H1 (cell line): ENCODE measurements at regions not wholly inside any gene's neighbourhood (a gene's known extent, or its start where the extent isn't known, plus 50 kb on each side); places are given as distances from the start of the nearest gene placed in this dataset.

ENCODE experiments used
- CTCF ChIA-PET: fragments of 300-600 bp; sonication (Branson Sonifier 250); formaldehyde crosslinking; loops from one replicate; lab custom pipeline; 2021; ENCODE audit not compliant: partially characterized antibody; lab: Charles Lee
- POLR2A ChIA-PET: fragments of 300-600 bp; sonication (Branson Sonifier 250); formaldehyde crosslinking; loops from one replicate; lab custom pipeline; 2021; ENCODE audit warnings: inconsistent platforms; ENCODE audit not compliant: partially characterized antibody; lab: Charles Lee
- DNase-seq, 2 experiments: peaks; one replicate each; pipeline versions ENCODE4 v3.0.0 to v3.0.0-alpha.2; 2010 to 2022; ENCODE audit warnings: low spot score in 2 of 2, low read depth in 1 of 2, mixed read lengths in 1 of 2
- FAIRE-seq: peaks from 2 replicates; lab custom pipeline; 2011; peaks lifted over from hg19 to GRCh38; lab: Jason Lieb, UNC
- H2AFZ ChIP-seq: 2 replicates; pipeline ENCODE4 v1.8.1; 2012; ENCODE audit warnings: low read length, inconsistent platforms
- H2AK5ac ChIP-seq: 2 replicates; pipeline ENCODE4 v1.6.1; 2013; ENCODE audit warnings: low read depth, low read length
- H2BK120ac ChIP-seq: replicated peaks from 2 replicates; pipeline ENCODE3; 2013; ENCODE audit warnings: low read depth, low read length, inconsistent platforms
- H2BK12ac ChIP-seq: 2 replicates; pipeline ENCODE4 v1.6.1; 2013; ENCODE audit warnings: low read depth, low read length
- H2BK15ac ChIP-seq: 2 replicates; pipeline ENCODE4 v1.6.1; 2013; ENCODE audit warnings: low read length
- H2BK20ac ChIP-seq: 2 replicates; pipeline ENCODE4 v1.6.1; 2013; ENCODE audit warnings: low read length
- H2BK5ac ChIP-seq: 2 replicates; pipeline ENCODE4 v1.6.1; 2013; ENCODE audit warnings: low read depth, low read length
- H3K14ac ChIP-seq: 2 replicates; pipeline ENCODE4 v1.6.1; 2013; ENCODE audit warnings: inconsistent platforms; ENCODE audit not compliant: insufficient read length
- H3K18ac ChIP-seq: 2 replicates; pipeline ENCODE4 v1.6.1; 2013; ENCODE audit warnings: low read length; ENCODE audit errors: extremely low read depth
- H3K23ac ChIP-seq: 2 replicates; pipeline ENCODE4 v1.6.1; 2013; ENCODE audit warnings: inconsistent platforms; ENCODE audit not compliant: insufficient read length
- H3K23me2 ChIP-seq: 2 replicates; pipeline ENCODE4 v1.6.1; 2013; ENCODE audit warnings: low read depth, low read length
- H3K27ac ChIP-seq: 2 replicates; pipeline ENCODE4 v1.6.1; 2011; ENCODE audit warnings: low read depth, low read length, inconsistent platforms
- H3K27me3 ChIP-seq, 4 experiments: replicated peaks in 1 of 4; 1 replicate in 1 of 4; 2 replicates in 3 of 4; pipeline versions ENCODE4 v1.6.1 to v1.8.1; 2011 to 2013; ENCODE audit warnings: low read length in 3 of 4, mild to moderate bottlenecking in 3 of 4, inconsistent platforms in 2 of 4, mixed read lengths in 2 of 4, moderate library complexity in 1 of 4; ENCODE audit not compliant: control insufficient read depth in 3 of 4, insufficient read depth in 3 of 4; ENCODE audit errors: extremely low read depth in 1 of 4
- H3K36me3 ChIP-seq, 4 experiments: 2 replicates each; pipeline versions ENCODE4 v1.6.1 to v1.8.1; 2011 to 2013; ENCODE audit warnings: mild to moderate bottlenecking in 4 of 4, low read length in 3 of 4, moderate library complexity in 2 of 4, control low read depth in 1 of 4, inconsistent platforms in 1 of 4; ENCODE audit not compliant: insufficient read depth in 4 of 4, control insufficient read depth in 2 of 4
- H3K4ac ChIP-seq: replicated peaks from 2 replicates; pipeline ENCODE3; 2013; ENCODE audit warnings: low read length, low read depth, mixed read lengths, inconsistent platforms; ENCODE audit not compliant: insufficient read length
- H3K4me1 ChIP-seq, 4 experiments: replicated peaks in 1 of 4; 1 replicate in 1 of 4; 2 replicates in 3 of 4; pipeline versions ENCODE4 v1.6.1 to v1.8.1; 2011 to 2013; ENCODE audit warnings: low read length in 3 of 4, inconsistent platforms in 2 of 4, mixed read lengths in 1 of 4; ENCODE audit not compliant: insufficient read depth in 4 of 4, control insufficient read depth in 3 of 4
- H3K4me2 ChIP-seq, 2 experiments: 2 replicates each; pipeline versions ENCODE4 v1.6.1 to v1.8.1; 2011 to 2013; ENCODE audit warnings: low read depth in 2 of 2, low read length in 2 of 2, control low read depth in 1 of 2, inconsistent platforms in 1 of 2, mild to moderate bottlenecking in 1 of 2; ENCODE audit not compliant: insufficient read depth in 1 of 2
- H3K4me3 ChIP-seq, 4 experiments: fragments of 200-600, 300-600 bp in 1 of 4; sonication (generic), shearing (Covaris generic), sonication (Bioruptor Twin) in 1 of 4; 2 replicates each; pipeline versions ENCODE4 v1.5.1 to v1.8.1; 2011 to 2016; ENCODE audit warnings: low read length in 4 of 4, low read depth in 3 of 4, control low read depth in 2 of 4, inconsistent platforms in 2 of 4, mild to moderate bottlenecking in 2 of 4, mixed read lengths in 1 of 4, moderate library complexity in 1 of 4; ENCODE audit not compliant: insufficient read depth in 2 of 4; ENCODE audit errors: extremely low read depth in 1 of 4
- H3K56ac ChIP-seq: replicated peaks from 2 replicates; pipeline ENCODE3; 2013; ENCODE audit warnings: low read depth, mild to moderate bottlenecking, mixed read lengths, low read length, inconsistent platforms; ENCODE audit not compliant: insufficient read length
- H3K79me1 ChIP-seq: 2 replicates; pipeline ENCODE4 v1.6.1; 2013; ENCODE audit warnings: low read depth, low read length, control low read depth
- H3K79me2 ChIP-seq, 2 experiments: 2 replicates each; pipeline versions ENCODE4 v1.6.1 to v1.8.1; 2012 to 2013; ENCODE audit warnings: low read length in 2 of 2, mild to moderate bottlenecking in 2 of 2, inconsistent platforms in 1 of 2; ENCODE audit not compliant: insufficient read depth in 2 of 2, control insufficient read depth in 1 of 2
- H3K9ac ChIP-seq, 4 experiments: replicated peaks in 1 of 4; 1 replicate in 1 of 4; 2 replicates in 3 of 4; pipeline versions ENCODE4 v1.6.1 to v1.8.1; 2011 to 2013; ENCODE audit warnings: low read depth in 3 of 4, low read length in 3 of 4, control low read depth in 2 of 4, mild to moderate bottlenecking in 2 of 4, moderate library complexity in 2 of 4, inconsistent platforms in 1 of 4; ENCODE audit errors: extremely low read depth in 1 of 4
- H3K9me3 ChIP-seq, 2 experiments: 2 replicates each; pipeline versions ENCODE4 v1.6.1 to v1.8.1; 2012 to 2013; ENCODE audit warnings: mild to moderate bottlenecking in 2 of 2, moderate library complexity in 2 of 2, control low read depth in 1 of 2, inconsistent platforms in 1 of 2, low read depth in 1 of 2, low read length in 1 of 2, mixed read lengths in 1 of 2; ENCODE audit not compliant: insufficient read depth in 2 of 2
- H4K20me1 ChIP-seq, 2 experiments: replicated peaks in 1 of 2; 2 replicates each; pipeline versions ENCODE3 to v1.8.1; 2011 to 2013; ENCODE audit warnings: inconsistent platforms in 2 of 2, low read length in 2 of 2, mild to moderate bottlenecking in 1 of 2; ENCODE audit not compliant: insufficient read depth in 2 of 2, control insufficient read depth in 1 of 2
- H4K5ac ChIP-seq: 2 replicates; pipeline ENCODE4 v1.6.1; 2013; ENCODE audit warnings: low read length, low read depth, mixed read lengths, inconsistent platforms; ENCODE audit not compliant: insufficient read length
- H4K8ac ChIP-seq: 2 replicates; pipeline ENCODE4 v1.8.0; 2013; ENCODE audit warnings: mild to moderate bottlenecking, moderate library complexity, low read length, inconsistent platforms; ENCODE audit not compliant: insufficient read depth; ENCODE audit errors: extremely low read depth
- H4K91ac ChIP-seq: replicated peaks from 2 replicates; pipeline ENCODE3; 2013; ENCODE audit warnings: low read length, mixed read lengths, inconsistent platforms; ENCODE audit not compliant: insufficient read length
- BRCA1 ChIP-seq: IDR thresholded peaks from 2 replicates; pipeline ENCODE4 v1.6.1; 2012; ENCODE audit warnings: low read depth, low read length, improper control_type of control experiment
- CEBPB ChIP-seq: IDR thresholded peaks from 2 replicates; pipeline ENCODE4 v1.6.1; 2012; ENCODE audit warnings: low read depth, low read length
- CHD2 ChIP-seq: IDR thresholded peaks from 2 replicates; pipeline ENCODE4 v1.6.1; 2012; ENCODE audit warnings: low read length, improper control_type of control experiment
- CTBP2 ChIP-seq: IDR thresholded peaks from 2 replicates; pipeline ENCODE4 v1.7.0; 2011; ENCODE audit warnings: borderline replicate concordance, mild to moderate bottlenecking, moderate library complexity, mixed read lengths, low read length; ENCODE audit not compliant: insufficient read depth, insufficient read length
- EP300 ChIP-seq, 2 experiments: IDR thresholded peaks; 1 replicate in 1 of 2; 2 replicates in 1 of 2; pipeline ENCODE4 v1.6.1; 2011 to 2012; ENCODE audit warnings: low read depth in 2 of 2, low read length in 2 of 2, mild to moderate bottlenecking in 2 of 2, borderline replicate concordance in 1 of 2, inconsistent platforms in 1 of 2, moderate library complexity in 1 of 2
- HDAC6 ChIP-seq: IDR thresholded peaks from one replicate; pipeline ENCODE4 v1.7.1; 2012; ENCODE audit warnings: low read depth, mild to moderate bottlenecking, inconsistent platforms, low read length, moderate library complexity
- MAFK ChIP-seq: IDR thresholded peaks from 2 replicates; pipeline ENCODE4 v1.6.1; 2012; ENCODE audit warnings: low read depth, mild to moderate bottlenecking, improper control_type of control experiment, low read length
- POU5F1 ChIP-seq: IDR thresholded peaks from 2 replicates; pipeline ENCODE4 v1.6.1; 2011; ENCODE audit warnings: low read depth, mild to moderate bottlenecking, low read length, moderate library complexity
- SIN3A ChIP-seq, 2 experiments: IDR thresholded peaks in 1 of 2; conservative IDR thresholded peaks in 1 of 2; 2 replicates each; pipeline ENCODE4 v1.6.1; 2011 to 2012; ENCODE audit warnings: low read length in 2 of 2, improper control_type of control experiment in 1 of 2, low read depth in 1 of 2, mild to moderate bottlenecking in 1 of 2
- SIX5 ChIP-seq: IDR thresholded peaks from 2 replicates; pipeline ENCODE4 v1.6.1; 2011; ENCODE audit warnings: mild to moderate bottlenecking, low read depth, low read length
- YY1 ChIP-seq: IDR thresholded peaks from 2 replicates; pipeline ENCODE4 v1.6.1; 2011; ENCODE audit warnings: low read depth, mild to moderate bottlenecking, low read length
- WGBS, 2 experiments: shearing (Covaris generic) in 1 of 2; methylation state at CpG; one replicate each; pipeline versions ENCODE4 v1.1.6 to v1.1.7; 2013 to 2015; ENCODE audit warnings: low lambda C conversion rate in 2 of 2, mixed read lengths in 2 of 2, inconsistent platforms in 1 of 2, low coverage in 1 of 2, missing lambda C conversion rate in 1 of 2; ENCODE audit not compliant: insufficient replicate concordance in 2 of 2, insufficient coverage in 1 of 2, insufficient read length in 1 of 2; ENCODE audit errors: extremely low coverage in 1 of 2, missing lambda C conversion rate in 1 of 2; 5-methylcytosine and 5-hydroxymethylcytosine counted together
- TF ChIP-seq, protein P1 (sequence below): IDR thresholded peaks from 2 replicates; pipeline ENCODE4 v1.6.1; 2011; ENCODE audit warnings: low read depth, mild to moderate bottlenecking, low read length; ENCODE audit not compliant: insufficient read depth
- TF ChIP-seq, protein P2 (sequence below): IDR thresholded peaks from 2 replicates; pipeline ENCODE4 v1.6.1; 2012; ENCODE audit warnings: low read length, inconsistent platforms

DNA sequence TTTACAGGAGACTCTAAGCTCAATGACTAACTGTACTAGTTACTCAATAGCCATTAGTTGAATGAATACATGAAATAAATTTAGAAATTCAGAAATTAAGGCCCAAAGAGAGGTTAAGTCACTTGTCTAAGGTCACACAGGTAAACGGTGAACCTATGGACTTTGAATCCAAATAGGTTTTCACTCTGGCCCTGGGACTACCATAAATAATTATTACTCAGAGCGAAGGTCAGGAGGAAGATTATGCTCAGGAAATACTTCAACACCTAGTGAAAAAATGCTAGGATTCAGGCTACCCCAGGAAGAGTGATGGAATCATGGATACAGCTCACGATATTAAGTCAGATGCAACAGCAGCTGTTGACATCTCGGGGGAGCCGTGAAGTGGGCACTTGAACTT, 417.4 kb downstream of the GABRG2 start:
- H2BK20ac ChIP-seq = no peak overlapping the region
- H3K4me2 ChIP-seq = no peak overlapping the region
- FAIRE-seq = no peak
- TF ChIP-seq, protein P1, sequence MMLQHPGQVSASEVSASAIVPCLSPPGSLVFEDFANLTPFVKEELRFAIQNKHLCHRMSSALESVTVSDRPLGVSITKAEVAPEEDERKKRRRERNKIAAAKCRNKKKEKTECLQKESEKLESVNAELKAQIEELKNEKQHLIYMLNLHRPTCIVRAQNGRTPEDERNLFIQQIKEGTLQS = no peak
- TF ChIP-seq BRCA1 (no peak), SIX5 (no peak), CHD2 (no peak), CEBPB (no peak), EP300 (IDR thresholded peaks at IDR 0.05; ENCODE audit: borderline replicate concordance in 1 of 2, low read depth in 2 of 2, low read length in 2 of 2) (no peak), YY1 (no peak), MAFK (no peak), POU5F1 (no peak), CTBP2 (no peak), SIN3A (conservative IDR thresholded peaks at IDR 0.05 in 1 of 2, IDR thresholded peaks at IDR 0.05 in 1 of 2; ENCODE audit: low read depth in 1 of 2, low read length in 2 of 2) (no peak), HDAC6 (no peak)
- TF ChIP-seq, protein P2, sequence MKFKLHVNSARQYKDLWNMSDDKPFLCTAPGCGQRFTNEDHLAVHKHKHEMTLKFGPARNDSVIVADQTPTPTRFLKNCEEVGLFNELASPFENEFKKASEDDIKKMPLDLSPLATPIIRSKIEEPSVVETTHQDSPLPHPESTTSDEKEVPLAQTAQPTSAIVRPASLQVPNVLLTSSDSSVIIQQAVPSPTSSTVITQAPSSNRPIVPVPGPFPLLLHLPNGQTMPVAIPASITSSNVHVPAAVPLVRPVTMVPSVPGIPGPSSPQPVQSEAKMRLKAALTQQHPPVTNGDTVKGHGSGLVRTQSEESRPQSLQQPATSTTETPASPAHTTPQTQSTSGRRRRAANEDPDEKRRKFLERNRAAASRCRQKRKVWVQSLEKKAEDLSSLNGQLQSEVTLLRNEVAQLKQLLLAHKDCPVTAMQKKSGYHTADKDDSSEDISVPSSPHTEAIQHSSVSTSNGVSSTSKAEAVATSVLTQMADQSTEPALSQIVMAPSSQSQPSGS = no peak

More for the DNA sequence above, 417.4 kb downstream of the GABRG2 start:
- no peak overlapping the region for H3K56ac ChIP-seq
- H3K4me1 ChIP-seq = no peaks in the 10 kb centered on the region
- H2BK5ac ChIP-seq = no peak overlapping the region
- no peak overlapping the region for H3K4me3 ChIP-seq
- no peak for DNase-seq
- POLR2A ChIA-PET = no interaction called here
- no peaks in the 10 kb centered on the region for H4K20me1 ChIP-seq
- no peak overlapping the region for H2BK120ac ChIP-seq
- no peaks in the 10 kb centered on the region for H3K23me2 ChIP-seq
- no peak overlapping the region for H4K8ac ChIP-seq
- H3K36me3 ChIP-seq = no peaks in the 10 kb centered on the region
- H4K91ac ChIP-seq = no peak overlapping the region
- CTCF ChIA-PET = interaction anchor here (0.9 to 1.2 kb wide), 2 partner anchors 122 to 300 kb away, joined by 3 read pairs; no protein-coding TSS in a partner anchor
- WGBS, 2 experiments = 87% methylated on average over 5 of the region's 5 CpGs; no CpG with 5 or more reads in 1 of the 2 experiments
- no peak overlapping the region for H3K4ac ChIP-seq
- peaks cover 0 to 1% (median 0%) of the 10 kb centered on the region in 4 experiments; a peak in 1 of 7 replicates for H3K27me3 ChIP-seq
- H3K14ac ChIP-seq = no peak overlapping the region
- no peaks in the 10 kb centered on the region for H3K79me1 ChIP-seq
- no peak overlapping the region for H2BK15ac ChIP-seq
- H4K5ac ChIP-seq = no peak overlapping the region
- H2BK12ac ChIP-seq = no peak overlapping the region
- no peaks in the 10 kb centered on the region for H3K9me3 ChIP-seq
- no peak overlapping the region for H3K23ac ChIP-seq
- no peak overlapping the region for H3K9ac ChIP-seq
- no peaks in the 10 kb centered on the region for H3K79me2 ChIP-seq
- no peak overlapping the region for H2AK5ac ChIP-seq
- no peak overlapping the region for H3K27ac ChIP-seq
- H3K18ac ChIP-seq = no peak overlapping the region
- no peak overlapping the region for H2AFZ ChIP-seq
